ENCODE measurements at regions not wholly inside any gene's neighbourhood (a gene's known extent, or its start where the extent isn't known, plus 50 kb on each side); places are given as distances from the start of the nearest gene placed in this dataset.
"Not testable (repeated sequence)": the region's sequence is repeated elsewhere in the genome, so short reads cannot be mapped to it uniquely, and the experiment has no call there.

DNA sequence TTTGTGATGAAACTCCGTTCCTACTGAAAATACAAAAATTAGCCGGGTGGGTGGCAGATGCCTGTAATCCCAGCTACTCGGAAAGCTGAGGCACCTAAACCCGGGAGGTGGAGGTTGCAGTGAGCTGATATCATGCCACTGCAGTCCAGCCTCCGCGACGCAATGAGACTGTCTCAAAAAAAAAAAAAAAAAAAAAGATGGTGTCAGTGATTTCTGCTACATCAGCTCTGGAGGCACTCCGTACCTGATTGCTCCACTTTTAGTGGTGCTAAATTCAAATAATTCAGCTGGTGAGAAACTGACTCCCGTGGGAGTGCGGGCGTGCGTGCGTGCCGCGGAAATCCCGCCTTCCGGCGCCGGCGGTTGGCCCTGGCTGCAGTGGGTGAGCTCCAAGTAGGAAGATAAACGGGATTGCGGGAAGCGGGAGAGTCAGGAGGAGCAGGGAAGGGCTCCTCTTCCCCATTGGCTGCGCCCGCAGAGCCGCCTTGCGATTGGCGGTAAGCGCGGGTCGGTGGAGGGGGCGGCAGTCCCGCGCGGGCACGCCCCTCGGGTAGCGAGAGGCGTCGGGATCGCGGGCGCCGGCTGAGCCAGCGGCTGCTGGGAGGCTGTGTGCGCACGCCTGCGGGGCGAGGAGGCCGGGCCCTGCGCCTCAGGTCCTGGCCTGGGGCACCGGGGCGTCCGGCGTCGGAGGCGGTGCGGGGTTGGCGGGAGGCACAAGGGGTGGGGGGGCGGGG is 65.0 kb upstream of the TP53TG3 start:
- not testable (repeated sequence) for H3K4me3 Mint-ChIP-seq, H3K27ac Mint-ChIP-seq, H3K4me1 Mint-ChIP-seq, H3K27me3 Mint-ChIP-seq, DNase-seq, H3K36me3 Mint-ChIP-seq, H3K9me3 Mint-ChIP-seq
- peak; percentile 29 to 66 for ATAC-seq (replicated peaks)
